H1 (cell line): ENCODE measurements at regions not wholly inside any gene's neighbourhood (a gene's known extent, or its start where the extent isn't known, plus 50 kb on each side); places are given as distances from the start of the nearest gene placed in this dataset.

Source experiments
- CTCF ChIA-PET: fragments of 300-600 bp; sonication (Branson Sonifier 250); formaldehyde crosslinking; loops from one replicate; lab custom pipeline; 2021; ENCODE audit not compliant: partially characterized antibody; lab: Charles Lee
- POLR2A ChIA-PET: fragments of 300-600 bp; sonication (Branson Sonifier 250); formaldehyde crosslinking; loops from one replicate; lab custom pipeline; 2021; ENCODE audit warnings: inconsistent platforms; ENCODE audit not compliant: partially characterized antibody; lab: Charles Lee
- DNase-seq, 2 experiments: peaks; one replicate each; pipeline versions ENCODE4 v3.0.0 to v3.0.0-alpha.2; 2010 to 2022; ENCODE audit warnings: low spot score in 2 of 2, low read depth in 1 of 2, mixed read lengths in 1 of 2
- FAIRE-seq: peaks from 2 replicates; lab custom pipeline; 2011; peaks lifted over from hg19 to GRCh38; lab: Jason Lieb, UNC
- H2AFZ ChIP-seq: 2 replicates; pipeline ENCODE4 v1.8.1; 2012; ENCODE audit warnings: low read length, inconsistent platforms
- H2AK5ac ChIP-seq: 2 replicates; pipeline ENCODE4 v1.6.1; 2013; ENCODE audit warnings: low read depth, low read length
- H2BK120ac ChIP-seq: replicated peaks from 2 replicates; pipeline ENCODE3; 2013; ENCODE audit warnings: low read depth, low read length, inconsistent platforms
- H2BK12ac ChIP-seq: 2 replicates; pipeline ENCODE4 v1.6.1; 2013; ENCODE audit warnings: low read depth, low read length
- H2BK15ac ChIP-seq: 2 replicates; pipeline ENCODE4 v1.6.1; 2013; ENCODE audit warnings: low read length
- H2BK20ac ChIP-seq: 2 replicates; pipeline ENCODE4 v1.6.1; 2013; ENCODE audit warnings: low read length
- H2BK5ac ChIP-seq: 2 replicates; pipeline ENCODE4 v1.6.1; 2013; ENCODE audit warnings: low read depth, low read length
- H3K14ac ChIP-seq: 2 replicates; pipeline ENCODE4 v1.6.1; 2013; ENCODE audit warnings: inconsistent platforms; ENCODE audit not compliant: insufficient read length
- H3K18ac ChIP-seq: 2 replicates; pipeline ENCODE4 v1.6.1; 2013; ENCODE audit warnings: low read length; ENCODE audit errors: extremely low read depth
- H3K23ac ChIP-seq: 2 replicates; pipeline ENCODE4 v1.6.1; 2013; ENCODE audit warnings: inconsistent platforms; ENCODE audit not compliant: insufficient read length
- H3K23me2 ChIP-seq: 2 replicates; pipeline ENCODE4 v1.6.1; 2013; ENCODE audit warnings: low read depth, low read length
- H3K27ac ChIP-seq: 2 replicates; pipeline ENCODE4 v1.6.1; 2011; ENCODE audit warnings: low read depth, low read length, inconsistent platforms
- H3K27me3 ChIP-seq, 4 experiments: replicated peaks in 1 of 4; 1 replicate in 1 of 4; 2 replicates in 3 of 4; pipeline versions ENCODE4 v1.6.1 to v1.8.1; 2011 to 2013; ENCODE audit warnings: low read length in 3 of 4, mild to moderate bottlenecking in 3 of 4, inconsistent platforms in 2 of 4, mixed read lengths in 2 of 4, moderate library complexity in 1 of 4; ENCODE audit not compliant: control insufficient read depth in 3 of 4, insufficient read depth in 3 of 4; ENCODE audit errors: extremely low read depth in 1 of 4
- H3K36me3 ChIP-seq, 4 experiments: 2 replicates each; pipeline versions ENCODE4 v1.6.1 to v1.8.1; 2011 to 2013; ENCODE audit warnings: mild to moderate bottlenecking in 4 of 4, low read length in 3 of 4, moderate library complexity in 2 of 4, control low read depth in 1 of 4, inconsistent platforms in 1 of 4; ENCODE audit not compliant: insufficient read depth in 4 of 4, control insufficient read depth in 2 of 4
- H3K4ac ChIP-seq: replicated peaks from 2 replicates; pipeline ENCODE3; 2013; ENCODE audit warnings: low read length, low read depth, mixed read lengths, inconsistent platforms; ENCODE audit not compliant: insufficient read length
- H3K4me1 ChIP-seq, 4 experiments: replicated peaks in 1 of 4; 1 replicate in 1 of 4; 2 replicates in 3 of 4; pipeline versions ENCODE4 v1.6.1 to v1.8.1; 2011 to 2013; ENCODE audit warnings: low read length in 3 of 4, inconsistent platforms in 2 of 4, mixed read lengths in 1 of 4; ENCODE audit not compliant: insufficient read depth in 4 of 4, control insufficient read depth in 3 of 4
- H3K4me2 ChIP-seq, 2 experiments: 2 replicates each; pipeline versions ENCODE4 v1.6.1 to v1.8.1; 2011 to 2013; ENCODE audit warnings: low read depth in 2 of 2, low read length in 2 of 2, control low read depth in 1 of 2, inconsistent platforms in 1 of 2, mild to moderate bottlenecking in 1 of 2; ENCODE audit not compliant: insufficient read depth in 1 of 2
- H3K4me3 ChIP-seq, 4 experiments: fragments of 200-600, 300-600 bp in 1 of 4; sonication (generic), shearing (Covaris generic), sonication (Bioruptor Twin) in 1 of 4; 2 replicates each; pipeline versions ENCODE4 v1.5.1 to v1.8.1; 2011 to 2016; ENCODE audit warnings: low read length in 4 of 4, low read depth in 3 of 4, control low read depth in 2 of 4, inconsistent platforms in 2 of 4, mild to moderate bottlenecking in 2 of 4, mixed read lengths in 1 of 4, moderate library complexity in 1 of 4; ENCODE audit not compliant: insufficient read depth in 2 of 4; ENCODE audit errors: extremely low read depth in 1 of 4
- H3K56ac ChIP-seq: replicated peaks from 2 replicates; pipeline ENCODE3; 2013; ENCODE audit warnings: low read depth, mild to moderate bottlenecking, mixed read lengths, low read length, inconsistent platforms; ENCODE audit not compliant: insufficient read length
- H3K79me1 ChIP-seq: 2 replicates; pipeline ENCODE4 v1.6.1; 2013; ENCODE audit warnings: low read depth, low read length, control low read depth
- H3K79me2 ChIP-seq, 2 experiments: 2 replicates each; pipeline versions ENCODE4 v1.6.1 to v1.8.1; 2012 to 2013; ENCODE audit warnings: low read length in 2 of 2, mild to moderate bottlenecking in 2 of 2, inconsistent platforms in 1 of 2; ENCODE audit not compliant: insufficient read depth in 2 of 2, control insufficient read depth in 1 of 2
- H3K9ac ChIP-seq, 4 experiments: replicated peaks in 1 of 4; 1 replicate in 1 of 4; 2 replicates in 3 of 4; pipeline versions ENCODE4 v1.6.1 to v1.8.1; 2011 to 2013; ENCODE audit warnings: low read depth in 3 of 4, low read length in 3 of 4, control low read depth in 2 of 4, mild to moderate bottlenecking in 2 of 4, moderate library complexity in 2 of 4, inconsistent platforms in 1 of 4; ENCODE audit errors: extremely low read depth in 1 of 4
- H3K9me3 ChIP-seq, 2 experiments: 2 replicates each; pipeline versions ENCODE4 v1.6.1 to v1.8.1; 2012 to 2013; ENCODE audit warnings: mild to moderate bottlenecking in 2 of 2, moderate library complexity in 2 of 2, control low read depth in 1 of 2, inconsistent platforms in 1 of 2, low read depth in 1 of 2, low read length in 1 of 2, mixed read lengths in 1 of 2; ENCODE audit not compliant: insufficient read depth in 2 of 2
- H4K20me1 ChIP-seq, 2 experiments: replicated peaks in 1 of 2; 2 replicates each; pipeline versions ENCODE3 to v1.8.1; 2011 to 2013; ENCODE audit warnings: inconsistent platforms in 2 of 2, low read length in 2 of 2, mild to moderate bottlenecking in 1 of 2; ENCODE audit not compliant: insufficient read depth in 2 of 2, control insufficient read depth in 1 of 2
- H4K5ac ChIP-seq: 2 replicates; pipeline ENCODE4 v1.6.1; 2013; ENCODE audit warnings: low read length, low read depth, mixed read lengths, inconsistent platforms; ENCODE audit not compliant: insufficient read length
- H4K8ac ChIP-seq: 2 replicates; pipeline ENCODE4 v1.8.0; 2013; ENCODE audit warnings: mild to moderate bottlenecking, moderate library complexity, low read length, inconsistent platforms; ENCODE audit not compliant: insufficient read depth; ENCODE audit errors: extremely low read depth
- H4K91ac ChIP-seq: replicated peaks from 2 replicates; pipeline ENCODE3; 2013; ENCODE audit warnings: low read length, mixed read lengths, inconsistent platforms; ENCODE audit not compliant: insufficient read length
- CBX8 ChIP-seq: fragments of 300-800, 300-1000 bp; sonication (generic); IDR thresholded peaks from 2 replicates; pipeline ENCODE4 v1.7.1; 2016; ENCODE audit warnings: low read depth, low read length, borderline replicate concordance
- FOSL1 ChIP-seq: IDR thresholded peaks from 2 replicates; pipeline ENCODE4 v1.6.1; 2011; ENCODE audit warnings: mild to moderate bottlenecking, low read depth, low read length, moderate library complexity; ENCODE audit not compliant: insufficient read depth
- POLR2A ChIP-seq, 2 experiments: IDR thresholded peaks; 1 replicate in 1 of 2; 2 replicates in 1 of 2; pipeline ENCODE4 v1.6.1; 2011; ENCODE audit warnings: low read depth in 2 of 2, low read length in 2 of 2, mild to moderate bottlenecking in 2 of 2; ENCODE audit errors: control extremely low read depth in 1 of 2
- POU5F1 ChIP-seq: IDR thresholded peaks from 2 replicates; pipeline ENCODE4 v1.6.1; 2011; ENCODE audit warnings: low read depth, mild to moderate bottlenecking, low read length, moderate library complexity
- SAP30 ChIP-seq: fragments of 300-600 bp; sonication (generic); IDR thresholded peaks from 2 replicates; pipeline ENCODE4 v1.7.1; 2012; ENCODE audit warnings: low read length, moderate library complexity, mild to moderate bottlenecking, inconsistent platforms; ENCODE audit not compliant: insufficient read depth, insufficient replicate concordance
- SP2 ChIP-seq: IDR thresholded peaks from 2 replicates; pipeline ENCODE4 v1.6.1; 2012; ENCODE audit warnings: mild to moderate bottlenecking, low read length, inconsistent platforms
- SP4 ChIP-seq: IDR thresholded peaks from 2 replicates; pipeline ENCODE4 v1.6.1; 2012; ENCODE audit warnings: low read length, inconsistent platforms
- TAF7 ChIP-seq: optimal IDR thresholded peaks from 2 replicates; pipeline ENCODE3; 2011; ENCODE audit warnings: low read depth, mild to moderate bottlenecking, inconsistent platforms, low read length, moderate library complexity, borderline replicate concordance
- TEAD4 ChIP-seq: IDR thresholded peaks from 2 replicates; pipeline ENCODE4 v1.6.1; 2012; ENCODE audit warnings: low read depth, low read length, inconsistent platforms, mixed read lengths
- YY1 ChIP-seq: IDR thresholded peaks from 2 replicates; pipeline ENCODE4 v1.6.1; 2011; ENCODE audit warnings: low read depth, mild to moderate bottlenecking, low read length
- WGBS, 2 experiments: shearing (Covaris generic) in 1 of 2; methylation state at CpG; one replicate each; pipeline versions ENCODE4 v1.1.6 to v1.1.7; 2013 to 2015; ENCODE audit warnings: low lambda C conversion rate in 2 of 2, mixed read lengths in 2 of 2, inconsistent platforms in 1 of 2, low coverage in 1 of 2, missing lambda C conversion rate in 1 of 2; ENCODE audit not compliant: insufficient replicate concordance in 2 of 2, insufficient coverage in 1 of 2, insufficient read length in 1 of 2; ENCODE audit errors: extremely low coverage in 1 of 2, missing lambda C conversion rate in 1 of 2; 5-methylcytosine and 5-hydroxymethylcytosine counted together

DNA sequence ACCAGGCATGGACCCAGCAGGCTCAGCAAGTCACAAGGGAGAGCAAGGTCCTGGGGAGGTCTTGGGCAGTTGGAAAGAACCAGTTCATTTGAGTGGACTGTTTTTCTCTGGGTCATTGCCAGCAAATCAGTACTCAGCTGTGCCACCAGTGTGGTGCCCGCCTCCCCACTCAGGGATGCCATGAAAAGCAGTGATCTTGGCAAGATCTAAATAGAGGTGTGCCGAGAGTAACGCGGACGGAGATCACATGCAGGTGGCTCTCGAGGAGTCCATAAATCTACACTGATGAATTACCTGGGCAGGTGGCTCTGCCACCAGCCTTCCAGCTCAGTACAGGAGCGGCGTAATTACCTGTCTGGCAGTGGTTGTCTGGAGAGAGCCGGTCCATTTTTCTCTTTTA, 642.2 kb downstream of the PTPRU start:
- Histone ChIP-seq H2BK5ac (no peak overlapping the region), H3K18ac (no peak overlapping the region), H2BK120ac (no peak overlapping the region), H2AFZ (no peak overlapping the region), H2BK15ac (no peak overlapping the region), H3K4ac (no peak overlapping the region), H3K9ac (no peak overlapping the region), H4K20me1 (no peaks in the 10 kb centered on the region), H3K4me3 (no peak overlapping the region), H3K27me3 (no peaks in the 10 kb centered on the region), H3K56ac (no peak overlapping the region), H3K9me3 (no peaks in the 10 kb centered on the region), H3K27ac (no peak overlapping the region), H3K36me3 (no peaks in the 10 kb centered on the region), H3K14ac (no peak overlapping the region), H2BK20ac (no peak overlapping the region), H4K5ac (no peak overlapping the region), H3K4me2 (no peak overlapping the region), H4K8ac (no peak overlapping the region), H3K23ac (no peak overlapping the region), H4K91ac (no peak overlapping the region), H3K79me1 (no peaks in the 10 kb centered on the region), H2AK5ac (no peak overlapping the region), H2BK12ac (no peak overlapping the region), H3K4me1 (peaks cover 2 to 5% (median 4%) of the 10 kb centered on the region in 4 experiments), H3K23me2 (no peaks in the 10 kb centered on the region), H3K79me2 (no peaks in the 10 kb centered on the region)
- no peak for TF ChIP-seq SAP30
- TF ChIP-seq CBX8 = no peak
- no peak for TF ChIP-seq POU5F1
- TF ChIP-seq SP2 = no peak
- TF ChIP-seq TAF7 = no peak
- no peak for TF ChIP-seq SP4
- no peak for TF ChIP-seq POLR2A (IDR thresholded peaks at IDR 0.05; ENCODE audit: control extremely low read depth in 1 of 2, low read depth in 2 of 2, low read length in 2 of 2)
- TF ChIP-seq YY1 = no peak
- no peak for TF ChIP-seq TEAD4
- no peak for TF ChIP-seq FOSL1
- DNase-seq (no peak), FAIRE-seq (no peak)
- ChIA-PET CTCF (interaction anchor here (0.8 to 1.7 kb wide), 10 partner anchors 9 to 192 kb away, joined by 3 to 4 read pairs (median 3); no protein-coding TSS in a partner anchor), POLR2A (no interaction called here)
- 89% methylated on average over 9 of the region's 9 CpGs; no CpG with 5 or more reads in 1 of the 2 experiments for WGBS, 2 experiments
